ENCODE measurements at regions not wholly inside any gene's neighbourhood (a gene's known extent, or its start where the extent isn't known, plus 50 kb on each side); places are given as distances from the start of the nearest gene placed in this dataset.
"Not testable (repeated sequence)": the region's sequence is repeated elsewhere in the genome, so short reads cannot be mapped to it uniquely, and the experiment has no call there.

- intact Hi-C loops (cut with DNase I) = no loop called here
- Histone ChIP-seq H3K4me3 (no peak overlapping the region), H3K4me1 (no peaks in the 10 kb centered on the region), H3K36me3 (no peaks in the 10 kb centered on the region), H3K27me3 (no peaks in the 10 kb centered on the region), H3K9me3 (no peaks in the 10 kb centered on the region), H3K27ac (no peak overlapping the region)
- no peak for DNase-seq
- no peak for TF ChIP-seq CTCF (IDR thresholded peaks at IDR 0.05)
- no peak for TF ChIP-seq POLR2A (IDR thresholded peaks at IDR 0.05)
- no peak for ATAC-seq
These were observed 637.1 kb downstream of the UQCRFS1 start for GRCh38 chr19:28575816-28576215.

- ATAC-seq; H3K36me3 ChIP-seq; H3K4me1 ChIP-seq; DNase-seq; H3K4me3 ChIP-seq; H3K27me3 ChIP-seq; H3K9me3 ChIP-seq; H3K27ac ChIP-seq; intact Hi-C loops (cut with DNase I): not testable (repeated sequence)
These were observed 637.6 kb downstream of the UQCRFS1 start for GRCh38 chr19:28575312-28575711.

GRCh38 chr19:28574212-28574611 lies 638.7 kb downstream of the UQCRFS1 start:
- H3K27me3 ChIP-seq = no peaks in the 10 kb centered on the region
- no peak for ATAC-seq
- DNase-seq = no peak
- no peak for TF ChIP-seq POLR2A (IDR thresholded peaks at IDR 0.05)
- no peak for TF ChIP-seq CTCF (IDR thresholded peaks at IDR 0.05)
- no peaks in the 10 kb centered on the region for H3K9me3 ChIP-seq
- peaks cover 0 to 11% (median 0%) of the 10 kb centered on the region in 4 donors for H3K4me1 ChIP-seq
- H3K4me3 ChIP-seq = no peak overlapping the region
- H3K36me3 ChIP-seq = no peaks in the 10 kb centered on the region
- no peak overlapping the region for H3K27ac ChIP-seq
- 79% methylated on average over 3 of the region's 4 CpGs for WGBS (ENCODE audit: insufficient coverage, low coverage, low lambda C conversion rate, missing lambda C conversion rate)
- intact Hi-C loops (cut with DNase I) = no loop called here

- ATAC-seq (peak; percentile 86 to 94 (median 90)), DNase-seq (peak; percentile 49 to 68 (median 63))
- peak overlapping the region in 2 of 3 donors; percentile 17 to 71 for H3K27ac ChIP-seq
- intact Hi-C loops (cut with DNase I) = no loop called here
- H3K4me3 ChIP-seq = peak overlapping the region in 1 of 3 donors; percentile 14
- 22% methylated on average over 7 of the region's 12 CpGs for WGBS (ENCODE audit: insufficient coverage, low coverage, low lambda C conversion rate, missing lambda C conversion rate)
- TF ChIP-seq POLR2A (IDR thresholded peaks at IDR 0.05) = no peak
- no peak for TF ChIP-seq CTCF (IDR thresholded peaks at IDR 0.05)
- H3K27me3 ChIP-seq = no peaks in the 10 kb centered on the region
- no peaks in the 10 kb centered on the region for H3K9me3 ChIP-seq
- H3K4me1 ChIP-seq = peaks cover 0 to 22% (median 0%) of the 10 kb centered on the region in 4 donors
- no peaks in the 10 kb centered on the region for H3K36me3 ChIP-seq
These were observed 643.5 kb downstream of the UQCRFS1 start for GRCh38 chr19:28569132-28570131.

GRCh38 chr19:28567834-28568233 lies 645.1 kb downstream of the UQCRFS1 start:
- TF ChIP-seq POLR2A (IDR thresholded peaks at IDR 0.05) = no peak
- no peak for TF ChIP-seq CTCF (IDR thresholded peaks at IDR 0.05)
- intact Hi-C loops (cut with DNase I) = no loop called here
- Histone ChIP-seq H3K4me1 (peaks cover 0 to 22% (median 0%) of the 10 kb centered on the region in 4 donors), H3K36me3 (no peaks in the 10 kb centered on the region), H3K4me3 (no peak overlapping the region), H3K27me3 (no peaks in the 10 kb centered on the region), H3K9me3 (no peaks in the 10 kb centered on the region), H3K27ac (no peak overlapping the region)
- ATAC-seq (no peak), DNase-seq (no peak)
- WGBS (ENCODE audit: insufficient coverage, low coverage, low lambda C conversion rate, missing lambda C conversion rate) = no CpG with 5 or more reads among the region's 1 CpG
